Vagina (tissue), 2 donors: ENCODE measurements at regions not wholly inside any gene's neighbourhood (a gene's known extent, or its start where the extent isn't known, plus 50 kb on each side); places are given as distances from the start of the nearest gene placed in this dataset.

Experiments
- CTCF ChIP-seq, 3 experiments: fragments of 450-650 bp in 2 of 3; fragments of 200-600 bp in 1 of 3; sonication (generic) in 1 of 3; IDR thresholded peaks; one replicate each; pipeline ENCODE4 v1.5.1; 2017 to 2019; ENCODE audit warnings: antibody characterized with exemption in 3 of 3, mild to moderate bottlenecking in 2 of 3, moderate library complexity in 2 of 3
- POLR2A ChIP-seq, 2 donors: fragments of 450-650 bp; IDR thresholded peaks; one replicate each; pipeline ENCODE4 v1.6.1; 2017; ENCODE audit warnings: antibody characterized with exemption in 2 of 2, mild to moderate bottlenecking in 2 of 2, moderate library complexity in 2 of 2
- POLR2AphosphoS5 ChIP-seq, 2 donors: sonication (generic); formaldehyde crosslinking; IDR thresholded peaks; one replicate each; pipeline ENCODE4 v1.9.0; 2017; ENCODE audit warnings: antibody characterized with exemption in 2 of 2, mild to moderate bottlenecking in 2 of 2, low read depth in 1 of 2; ENCODE audit not compliant: insufficient read depth in 1 of 2

- no peak for TF ChIP-seq CTCF (IDR thresholded peaks at IDR 0.05)
- TF ChIP-seq POLR2AphosphoS5 (IDR thresholded peaks at IDR 0.05; ENCODE audit: insufficient read depth in 1 of 2, low read depth in 1 of 2) = no peak
- no peak for TF ChIP-seq POLR2A (IDR thresholded peaks at IDR 0.05)
Measured at GRCh38 chr3:187979564-187979963, 174.4 kb upstream of the LPP start.
